Activated CD8-positive, alpha-beta T cell treated with anti-CD3 and anti-CD28 coated beads, Interleukin-2, amount 10 ng/mL, durations not matched to agents 7 days and 5 days (primary cell): ENCODE measurements at regions not wholly inside any gene's neighbourhood (a gene's known extent, or its start where the extent isn't known, plus 50 kb on each side); places are given as distances from the start of the nearest gene placed in this dataset. TPM values are rescaled to one million over a fixed set of nuclear protein-coding genes. Genes with fewer than 3 reads are reported as not detected.

Experiments
- ATAC-seq: fragments of 150-1000 bp; cut with Tn5 transposase; one replicate; pipeline ENCODE4 v1.10.0; 2021; ENCODE audit warnings: moderate library complexity
- CTCF ChIA-PET: fragments of 350-600 bp; sonication (Branson Sonifier 250); formaldehyde crosslinking; loops from one replicate; lab custom pipeline; 2021; ENCODE audit warnings: antibody characterized with exemption; lab: Charles Lee
- POLR2A ChIA-PET: fragments of 350-600 bp; sonication (Branson Sonifier 250); formaldehyde crosslinking; loops from one replicate; lab custom pipeline; 2021; ENCODE audit warnings: antibody characterized with exemption; lab: Charles Lee
- DNase-seq: peaks from one replicate; pipeline ENCODE4 v3.0.0-alpha.2; 2020
- H3K27ac Mint-ChIP-seq: one replicate; pipeline ENCODE4 v1.8.0; 2021; ENCODE audit warnings: mild to moderate bottlenecking, mixed read lengths
- H3K27me3 Mint-ChIP-seq: one replicate; pipeline ENCODE4 v1.8.0; 2021; ENCODE audit warnings: low read depth, mixed read lengths
- H3K36me3 Mint-ChIP-seq: one replicate; pipeline ENCODE4 v1.8.0; 2021; ENCODE audit warnings: low read depth, mixed read lengths
- H3K4me1 Mint-ChIP-seq: one replicate; pipeline ENCODE4 v1.8.0; 2021; ENCODE audit warnings: low read depth, mixed read lengths
- H3K4me3 Mint-ChIP-seq: one replicate; pipeline ENCODE4 v1.8.0; 2021; ENCODE audit warnings: mild to moderate bottlenecking, mixed read lengths
- H3K9me3 Mint-ChIP-seq: one replicate; pipeline ENCODE4 v1.8.0; 2022; ENCODE audit warnings: mixed read lengths; ENCODE audit not compliant: insufficient read depth
- microRNA-seq: library from miRNA; unstranded; fragments of <30 nt; microRNA quantifications from one replicate; pipeline ENCODE4 v1.2.0, GENCODE V29; 2022

GRCh38 chr6:90637320-90637719 lies 50.4 kb upstream of the MAP3K7 start:
- H3K4me3 Mint-ChIP-seq = no peak overlapping the region
- H3K36me3 Mint-ChIP-seq = no peaks in the 10 kb centered on the region
- H3K27me3 Mint-ChIP-seq = peaks cover 10% of the 10 kb centered on the region
- no peaks in the 10 kb centered on the region for H3K4me1 Mint-ChIP-seq
- ChIA-PET POLR2A (no interaction called here), CTCF (no interaction called here)
- H3K27ac Mint-ChIP-seq = no peak overlapping the region
- DNase-seq = no peak
- no peak for ATAC-seq
- no peaks in the 10 kb centered on the region for H3K9me3 Mint-ChIP-seq

Small RNAs in the stretch of these regions (microRNA-seq; reads per million reads assigned to microRNA genes)
- gene MIR4643 = not detected
